ENCODE measurements at regions not wholly inside any gene's neighbourhood (a gene's known extent, or its start where the extent isn't known, plus 50 kb on each side); places are given as distances from the start of the nearest gene placed in this dataset.

- Mint-ChIP-seq H3K4me1 (ENCODE audit: low read depth, unreplicated experiment) (peaks cover 6% of the 10 kb centered on the region), H3K27me3 (ENCODE audit: low read depth, unreplicated experiment) (no peaks in the 10 kb centered on the region), H3K4me3 (ENCODE audit: unreplicated experiment) (no peak overlapping the region), H3K9me3 (ENCODE audit: unreplicated experiment) (no peaks in the 10 kb centered on the region), H3K36me3 (ENCODE audit: low read depth, unreplicated experiment) (no peaks in the 10 kb centered on the region), H3K27ac (ENCODE audit: unreplicated experiment) (no peak overlapping the region)
- H3K4me3 ChIP-seq (ENCODE audit: insufficient read depth, low read depth, low read length): no peak overlapping the region
- no peak for DNase-seq (ENCODE audit: low read depth)
- FAIRE-seq: no peak
- H3K79me2 ChIP-seq (ENCODE audit: insufficient read depth, low read length): no peaks in the 10 kb centered on the region
- H3K4me2 ChIP-seq (ENCODE audit: low read length): no peak overlapping the region
- H3K36me3 ChIP-seq (ENCODE audit: insufficient read depth, low read length): no peaks in the 10 kb centered on the region
- no peaks in the 10 kb centered on the region for H3K9me3 ChIP-seq (ENCODE audit: insufficient read depth, low read depth, low read length)
- H3K27ac ChIP-seq (ENCODE audit: low read depth, low read length): no peak overlapping the region
- no peaks in the 10 kb centered on the region for H3K27me3 ChIP-seq (ENCODE audit: insufficient read depth, low read length)
- no peaks in the 10 kb centered on the region for H3K4me1 ChIP-seq (ENCODE audit: insufficient read depth, low read length)
- no peak for TF ChIP-seq CTCF (IDR thresholded peaks at IDR 0.05; ENCODE audit: insufficient read depth, low read depth, low read length)
- TF ChIP-seq EZH2 (IDR thresholded peaks at IDR 0.05; ENCODE audit: insufficient read depth, low read length): no peak
- no peak overlapping the region for H3K9ac ChIP-seq (ENCODE audit: low read length)
- no peak overlapping the region for H2AFZ ChIP-seq (ENCODE audit: low read depth, low read length)
- no peaks in the 10 kb centered on the region for H4K20me1 ChIP-seq (ENCODE audit: insufficient read depth, low read length)
These were observed 176.8 kb upstream of the SETBP1 start for GRCh38 chr18:44503854-44504253.

- no peaks in the 10 kb centered on the region for H3K79me2 ChIP-seq (ENCODE audit: insufficient read depth, low read length)
- no peaks in the 10 kb centered on the region for H3K4me1 Mint-ChIP-seq (ENCODE audit: low read depth, unreplicated experiment)
- no peak overlapping the region for H3K27ac ChIP-seq (ENCODE audit: low read depth, low read length)
- H3K4me3 ChIP-seq (ENCODE audit: insufficient read depth, low read depth, low read length): no peak overlapping the region
- DNase-seq (ENCODE audit: low read depth) (no peak), FAIRE-seq (no peak)
- TF ChIP-seq EZH2 (IDR thresholded peaks at IDR 0.05; ENCODE audit: insufficient read depth, low read length) (no peak), CTCF (IDR thresholded peaks at IDR 0.05; ENCODE audit: insufficient read depth, low read depth, low read length) (no peak)
- no peaks in the 10 kb centered on the region for H3K36me3 ChIP-seq (ENCODE audit: insufficient read depth, low read length)
- no peaks in the 10 kb centered on the region for H3K36me3 Mint-ChIP-seq (ENCODE audit: low read depth, unreplicated experiment)
- no peaks in the 10 kb centered on the region for H4K20me1 ChIP-seq (ENCODE audit: insufficient read depth, low read length)
- H3K4me2 ChIP-seq (ENCODE audit: low read length): no peak overlapping the region
- H3K9ac ChIP-seq (ENCODE audit: low read length): no peak overlapping the region
- H3K9me3 ChIP-seq (ENCODE audit: insufficient read depth, low read depth, low read length): no peaks in the 10 kb centered on the region
- no peaks in the 10 kb centered on the region for H3K27me3 Mint-ChIP-seq (ENCODE audit: low read depth, unreplicated experiment)
- no peak overlapping the region for H3K27ac Mint-ChIP-seq (ENCODE audit: unreplicated experiment)
- no peaks in the 10 kb centered on the region for H3K27me3 ChIP-seq (ENCODE audit: insufficient read depth, low read length)
- no peak overlapping the region for H3K4me3 Mint-ChIP-seq (ENCODE audit: unreplicated experiment)
- no peak overlapping the region for H2AFZ ChIP-seq (ENCODE audit: low read depth, low read length)
- H3K4me1 ChIP-seq (ENCODE audit: insufficient read depth, low read length): no peaks in the 10 kb centered on the region
- no peaks in the 10 kb centered on the region for H3K9me3 Mint-ChIP-seq (ENCODE audit: unreplicated experiment)
These were observed 172.9 kb upstream of the SETBP1 start for GRCh38 chr18:44507729-44508325.

- H3K79me2 ChIP-seq (ENCODE audit: insufficient read depth, low read length): no peaks in the 10 kb centered on the region
- H3K9me3 Mint-ChIP-seq (ENCODE audit: unreplicated experiment): no peaks in the 10 kb centered on the region
- H3K4me3 ChIP-seq (ENCODE audit: insufficient read depth, low read depth, low read length): no peak overlapping the region
- no peaks in the 10 kb centered on the region for H3K36me3 ChIP-seq (ENCODE audit: insufficient read depth, low read length)
- no peaks in the 10 kb centered on the region for H3K27me3 ChIP-seq (ENCODE audit: insufficient read depth, low read length)
- H3K9ac ChIP-seq (ENCODE audit: low read length): no peak overlapping the region
- H3K27ac Mint-ChIP-seq (ENCODE audit: unreplicated experiment): no peak overlapping the region
- H3K9me3 ChIP-seq (ENCODE audit: insufficient read depth, low read depth, low read length): no peaks in the 10 kb centered on the region
- H2AFZ ChIP-seq (ENCODE audit: low read depth, low read length): no peak overlapping the region
- DNase-seq (ENCODE audit: low read depth) (no peak), FAIRE-seq (no peak)
- H3K27me3 Mint-ChIP-seq (ENCODE audit: low read depth, unreplicated experiment): no peaks in the 10 kb centered on the region
- no peak overlapping the region for H3K4me3 Mint-ChIP-seq (ENCODE audit: unreplicated experiment)
- H3K4me2 ChIP-seq (ENCODE audit: low read length): no peak overlapping the region
- H3K27ac ChIP-seq (ENCODE audit: low read depth, low read length): no peak overlapping the region
- H3K4me1 ChIP-seq (ENCODE audit: insufficient read depth, low read length): no peaks in the 10 kb centered on the region
- H3K36me3 Mint-ChIP-seq (ENCODE audit: low read depth, unreplicated experiment): no peaks in the 10 kb centered on the region
- H4K20me1 ChIP-seq (ENCODE audit: insufficient read depth, low read length): no peaks in the 10 kb centered on the region
- H3K4me1 Mint-ChIP-seq (ENCODE audit: low read depth, unreplicated experiment): no peaks in the 10 kb centered on the region
- TF ChIP-seq CTCF (IDR thresholded peaks at IDR 0.05; ENCODE audit: insufficient read depth, low read depth, low read length) (no peak), EZH2 (IDR thresholded peaks at IDR 0.05; ENCODE audit: insufficient read depth, low read length) (no peak)
These were observed 172.2 kb upstream of the SETBP1 start for GRCh38 chr18:44508474-44508873.
